Endothelial cell (in vitro differentiated cells): ENCODE measurements at regions not wholly inside any gene's neighbourhood (a gene's known extent, or its start where the extent isn't known, plus 50 kb on each side); places are given as distances from the start of the nearest gene placed in this dataset.

Experiments used
- DNase-seq: peaks from one replicate; pipeline ENCODE4 v3.0.0; 2021; ENCODE audit warnings: low spot score
- H3K27ac Mint-ChIP-seq: one replicate; pipeline ENCODE4 v1.8.0; 2021; ENCODE audit warnings: mixed read lengths, inconsistent platforms; ENCODE audit not compliant: unreplicated experiment
- H3K27me3 Mint-ChIP-seq: one replicate; pipeline ENCODE4 v1.8.0; 2021; ENCODE audit warnings: mild to moderate bottlenecking, moderate library complexity, mixed read lengths, inconsistent platforms; ENCODE audit not compliant: unreplicated experiment
- H3K36me3 Mint-ChIP-seq: one replicate; pipeline ENCODE4 v1.8.0; 2021; ENCODE audit warnings: mild to moderate bottlenecking, low read depth, mixed read lengths, inconsistent platforms; ENCODE audit not compliant: unreplicated experiment
- H3K4me1 Mint-ChIP-seq: one replicate; pipeline ENCODE4 v1.8.0; 2021; ENCODE audit warnings: mild to moderate bottlenecking, mixed read lengths, inconsistent platforms; ENCODE audit not compliant: unreplicated experiment
- H3K4me3 Mint-ChIP-seq: one replicate; pipeline ENCODE4 v1.8.0; 2021; ENCODE audit warnings: mild to moderate bottlenecking, mixed read lengths, inconsistent platforms; ENCODE audit not compliant: unreplicated experiment
- H3K9me3 Mint-ChIP-seq: one replicate; pipeline ENCODE4 v1.8.0; 2021; ENCODE audit warnings: mixed read lengths, inconsistent platforms; ENCODE audit not compliant: unreplicated experiment
- TF ChIP-seq, protein P1 (sequence below): fragments of 200-600 bp; sonication (generic); IDR thresholded peaks from one replicate; pipeline ENCODE4 v1.5.0; 2021; ENCODE audit warnings: antibody characterized with exemption; ENCODE audit not compliant: unreplicated experiment

DNA sequence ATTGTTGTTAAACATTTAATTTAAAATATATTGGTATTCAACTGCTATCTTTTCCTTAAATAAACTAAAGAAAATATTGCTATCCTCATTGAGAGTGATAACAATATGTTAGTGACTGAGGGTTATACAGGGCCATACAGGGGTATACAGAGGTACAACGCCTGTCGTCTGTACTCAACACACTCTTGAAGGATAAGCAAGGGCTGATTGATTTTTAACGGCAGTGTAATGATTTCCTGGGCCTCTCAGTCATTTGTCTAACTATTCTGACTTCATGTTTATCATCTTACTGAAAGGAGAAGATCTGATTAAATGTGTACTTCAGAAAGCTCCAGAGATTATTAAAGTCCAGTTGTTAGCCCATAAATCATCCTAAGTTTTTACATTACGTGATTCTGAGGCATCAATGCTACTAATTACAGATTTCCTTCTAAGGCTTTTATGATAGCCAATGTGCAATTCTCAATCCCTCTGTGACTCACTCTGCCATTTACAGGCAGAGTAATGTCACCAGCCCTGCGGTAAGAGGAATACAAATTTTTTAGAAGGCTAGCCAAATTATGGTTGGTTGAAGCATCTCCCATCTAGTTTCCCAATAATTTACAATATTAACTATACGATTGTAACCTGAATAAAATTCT, 893.0 kb upstream of the CHAC2 start:
- no peak overlapping the region for H3K4me3 Mint-ChIP-seq
- DNase-seq, result no peak
- H3K27me3 Mint-ChIP-seq, result no peaks in the 10 kb centered on the region
- TF ChIP-seq, protein P1, sequence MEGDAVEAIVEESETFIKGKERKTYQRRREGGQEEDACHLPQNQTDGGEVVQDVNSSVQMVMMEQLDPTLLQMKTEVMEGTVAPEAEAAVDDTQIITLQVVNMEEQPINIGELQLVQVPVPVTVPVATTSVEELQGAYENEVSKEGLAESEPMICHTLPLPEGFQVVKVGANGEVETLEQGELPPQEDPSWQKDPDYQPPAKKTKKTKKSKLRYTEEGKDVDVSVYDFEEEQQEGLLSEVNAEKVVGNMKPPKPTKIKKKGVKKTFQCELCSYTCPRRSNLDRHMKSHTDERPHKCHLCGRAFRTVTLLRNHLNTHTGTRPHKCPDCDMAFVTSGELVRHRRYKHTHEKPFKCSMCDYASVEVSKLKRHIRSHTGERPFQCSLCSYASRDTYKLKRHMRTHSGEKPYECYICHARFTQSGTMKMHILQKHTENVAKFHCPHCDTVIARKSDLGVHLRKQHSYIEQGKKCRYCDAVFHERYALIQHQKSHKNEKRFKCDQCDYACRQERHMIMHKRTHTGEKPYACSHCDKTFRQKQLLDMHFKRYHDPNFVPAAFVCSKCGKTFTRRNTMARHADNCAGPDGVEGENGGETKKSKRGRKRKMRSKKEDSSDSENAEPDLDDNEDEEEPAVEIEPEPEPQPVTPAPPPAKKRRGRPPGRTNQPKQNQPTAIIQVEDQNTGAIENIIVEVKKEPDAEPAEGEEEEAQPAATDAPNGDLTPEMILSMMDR, result no peak
- no peaks in the 10 kb centered on the region for H3K36me3 Mint-ChIP-seq
- H3K9me3 Mint-ChIP-seq, result no peaks in the 10 kb centered on the region
- no peaks in the 10 kb centered on the region for H3K4me1 Mint-ChIP-seq
- H3K27ac Mint-ChIP-seq, result no peak overlapping the region

DNA sequence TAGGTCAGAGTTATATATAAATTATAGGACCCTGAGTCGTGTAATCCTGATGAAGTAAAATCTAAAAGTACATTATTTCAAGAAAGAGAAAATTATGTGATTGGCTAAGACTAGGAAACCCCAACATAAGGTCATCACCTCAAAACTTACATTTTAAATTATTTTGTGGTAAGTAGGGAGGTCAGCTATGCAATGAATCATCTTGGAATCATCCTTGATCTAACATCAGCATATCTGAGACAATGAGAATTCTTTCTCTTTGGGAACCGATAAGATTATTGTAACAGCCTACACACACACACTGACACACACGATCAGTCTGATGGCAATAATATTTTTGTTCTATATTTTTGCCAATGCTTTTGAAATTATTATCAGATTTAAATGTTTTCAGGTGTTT, 904.8 kb upstream of the CHAC2 start:
- DNase-seq, result no peak
- Mint-ChIP-seq H3K36me3 (no peaks in the 10 kb centered on the region), H3K9me3 (no peaks in the 10 kb centered on the region), H3K27ac (no peak overlapping the region), H3K4me3 (no peak overlapping the region), H3K4me1 (no peaks in the 10 kb centered on the region), H3K27me3 (no peaks in the 10 kb centered on the region)
- TF ChIP-seq, protein P1, result no peak

DNA sequence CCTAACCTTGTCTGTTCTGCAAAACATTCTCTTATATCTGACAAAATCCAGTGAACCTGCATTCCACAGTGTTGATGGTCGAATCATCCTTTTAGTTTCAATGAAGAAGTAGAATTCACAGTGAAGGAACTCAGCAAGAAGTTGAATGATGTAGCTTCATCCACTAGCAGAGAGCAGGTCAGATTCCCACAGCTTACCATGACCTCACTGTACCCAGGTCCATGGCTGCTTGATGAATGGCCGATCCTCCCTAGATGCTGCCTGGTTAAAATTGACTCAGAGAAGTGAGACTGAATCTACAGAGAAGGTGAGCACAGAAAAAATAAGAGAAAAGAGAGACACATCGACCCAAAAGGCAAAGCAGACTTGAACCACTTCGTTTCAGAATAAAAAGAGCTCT, 906.0 kb upstream of the CHAC2 start:
- H3K36me3 Mint-ChIP-seq, result no peaks in the 10 kb centered on the region

GRCh38 chr2:52859065-52859464, 908.5 kb upstream of the CHAC2 start:
- Mint-ChIP-seq H3K27ac (no peak overlapping the region), H3K4me3 (no peak overlapping the region), H3K36me3 (no peaks in the 10 kb centered on the region), H3K27me3 (no peaks in the 10 kb centered on the region), H3K4me1 (no peaks in the 10 kb centered on the region), H3K9me3 (no peaks in the 10 kb centered on the region)
- TF ChIP-seq, protein P1, result no peak
- no peak for DNase-seq

More for the DNA sequence above, 906.0 kb upstream of the CHAC2 start:
- Mint-ChIP-seq H3K27me3 (no peaks in the 10 kb centered on the region), H3K4me1 (no peaks in the 10 kb centered on the region), H3K9me3 (no peaks in the 10 kb centered on the region), H3K27ac (no peak overlapping the region), H3K4me3 (no peak overlapping the region)
- TF ChIP-seq, protein P1, result no peak
- DNase-seq, result no peak

GRCh38 chr2:52857722-52858121, 909.9 kb upstream of the CHAC2 start:
- no peak overlapping the region for H3K27ac Mint-ChIP-seq
- H3K36me3 Mint-ChIP-seq, result no peaks in the 10 kb centered on the region
- peaks cover 1% of the 10 kb centered on the region for H3K27me3 Mint-ChIP-seq
- H3K4me3 Mint-ChIP-seq, result no peak overlapping the region
- TF ChIP-seq, protein P1, result no peak
- no peaks in the 10 kb centered on the region for H3K4me1 Mint-ChIP-seq
- no peak for DNase-seq
- no peaks in the 10 kb centered on the region for H3K9me3 Mint-ChIP-seq
